COLO829 (cell line): ENCODE measurements at regions not wholly inside any gene's neighbourhood (a gene's known extent, or its start where the extent isn't known, plus 50 kb on each side); places are given as distances from the start of the nearest gene placed in this dataset.

ENCODE experiments used
- DNase-seq: peaks from one replicate; pipeline ENCODE4 v3.0.0; 2012; ENCODE audit warnings: low spot score

DNA sequence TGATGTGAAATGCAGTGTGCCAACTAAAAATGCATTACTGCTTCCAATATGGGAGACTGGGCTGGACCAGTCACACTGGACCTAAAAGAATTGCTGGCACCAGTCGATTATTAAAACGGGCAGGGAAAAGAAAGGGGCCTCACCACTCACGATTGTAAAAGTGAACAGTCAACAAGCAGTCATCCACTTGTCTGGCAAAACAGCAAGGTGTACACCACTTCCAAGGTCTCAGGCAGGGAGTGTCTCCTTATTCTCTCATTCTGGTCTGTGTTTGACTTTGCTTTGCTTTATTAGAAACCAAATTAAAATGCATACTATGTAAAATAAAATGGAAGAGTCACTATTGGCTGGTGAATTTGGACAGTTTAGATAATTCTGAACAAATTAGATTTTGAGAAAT is 57.8 kb upstream of the TRPM3 start:
- DNase-seq = no peak

DNA sequence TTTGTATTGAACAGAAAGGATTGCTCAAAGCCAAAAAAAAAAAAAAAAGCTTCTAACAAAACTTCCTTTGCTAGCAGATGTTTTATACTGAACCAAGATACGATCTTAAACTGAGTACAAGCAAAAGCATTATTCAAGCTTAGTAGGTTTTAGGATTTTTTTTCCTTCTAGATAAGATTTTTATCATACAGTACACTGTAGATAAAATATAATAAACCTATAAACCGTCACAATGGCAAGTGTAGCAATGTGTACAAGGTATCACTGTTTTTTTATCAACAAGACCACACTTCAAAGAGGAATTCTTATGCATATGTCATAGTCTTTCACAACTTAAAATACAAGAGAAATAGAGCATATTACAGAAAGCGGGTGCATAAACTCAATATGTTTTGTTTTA is 56.5 kb upstream of the TRPM3 start:
- DNase-seq = no peak

DNA sequence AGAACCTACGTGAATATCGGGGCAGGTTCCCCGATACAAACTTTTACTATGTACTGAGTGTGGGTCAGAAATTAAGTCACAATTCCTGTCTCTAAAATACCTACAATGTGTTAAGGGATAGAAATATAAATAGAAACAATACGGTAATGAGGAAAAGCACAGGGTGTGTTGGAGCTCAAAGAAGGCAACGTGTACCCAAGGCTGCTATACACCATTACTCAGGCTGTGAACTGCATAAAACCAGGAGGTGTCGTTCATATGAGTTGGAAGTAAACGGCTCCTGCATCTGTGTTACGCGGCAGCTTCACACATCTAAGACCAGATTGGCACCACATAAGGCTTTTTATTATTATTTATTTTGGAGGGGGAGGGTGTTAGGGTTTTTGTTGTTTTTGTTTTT is 50.1 kb upstream of the TRPM3 start:
- DNase-seq = no peak
